Stromal cell of bone marrow (primary cell): ENCODE measurements at regions not wholly inside any gene's neighbourhood (a gene's known extent, or its start where the extent isn't known, plus 50 kb on each side); places are given as distances from the start of the nearest gene placed in this dataset.
"Not testable (repeated sequence)": the region's sequence is repeated elsewhere in the genome, so short reads cannot be mapped to it uniquely, and the experiment has no call there.

ENCODE experiments used
- DNase-seq: peaks from one replicate; pipeline ENCODE4 v3.0.0-alpha.2; 2012; ENCODE audit warnings: low read depth

- DNase-seq, result peak; percentile 64
Measured at GRCh38 chr3:38966811-38967692, 84.7 kb downstream of the SCN11A start.

GRCh38 chr3:38964646-38965045, 87.1 kb downstream of the SCN11A start:
- no peak for DNase-seq

GRCh38 chr3:38964204-38964603, 87.5 kb downstream of the SCN11A start:
- no peak for DNase-seq

- peak; percentile 21 for DNase-seq
Measured at GRCh38 chr3:38960953-38961622, 90.7 kb downstream of the SCN11A start.

GRCh38 chr3:38960042-38960622, 91.6 kb downstream of the SCN11A start:
- DNase-seq, result no peak

- no peak for DNase-seq
Measured at GRCh38 chr3:38958026-38958720, 93.6 kb downstream of the SCN11A start.

GRCh38 chr3:38957296-38957695, 94.4 kb downstream of the SCN11A start:
- DNase-seq, result no peak

GRCh38 chr3:38952721-38953120, 99.0 kb downstream of the SCN11A start:
- DNase-seq, result no peak

- DNase-seq, result not testable (repeated sequence)
Measured at GRCh38 chr3:38951167-38951566, 100.6 kb downstream of the SCN11A start.

- no peak for DNase-seq
Measured at GRCh38 chr3:38950581-38950980, 101.2 kb downstream of the SCN11A start.

GRCh38 chr3:38949994-38950393, 101.8 kb downstream of the SCN11A start:
- no peak for DNase-seq

- DNase-seq, result no peak
Measured at GRCh38 chr3:38940394-38940793, 111.3 kb downstream of the SCN11A start.

GRCh38 chr3:38925351-38925750, 109.3 kb upstream of the SCN10A start:
- no peak for DNase-seq

- no peak for DNase-seq
Measured at GRCh38 chr3:38916706-38917105, 100.7 kb upstream of the SCN10A start.

GRCh38 chr3:38907426-38907825, 91.4 kb upstream of the SCN10A start:
- no peak for DNase-seq

- no peak for DNase-seq
Measured at GRCh38 chr3:38890426-38890825, 74.4 kb upstream of the SCN10A start.

- no peak for DNase-seq
Measured at GRCh38 chr3:38878646-38879045, 62.6 kb upstream of the SCN10A start.
